ENCODE measurements at regions not wholly inside any gene's neighbourhood (a gene's known extent, or its start where the extent isn't known, plus 50 kb on each side); places are given as distances from the start of the nearest gene placed in this dataset.

GRCh38 chr11:22130462-22131053 lies 62.3 kb upstream of the ANO5 start:
- Histone ChIP-seq H3K79me2 (ENCODE audit: insufficient read depth) (no peaks in the 10 kb centered on the region), H3K9me3 (0 out of 2 replicates have a peak, but pooled peaks cover 6% of the 10 kb centered on the region), H3K9me2 (no peaks in the 10 kb centered on the region), H3K4me2 (no peak overlapping the region), H3K4me3 (ENCODE audit: low read depth in 2 of 2, low read length in 1 of 2) (no peak overlapping the region; a peak in 1 of 4 replicates), H4K20me1 (ENCODE audit: insufficient read depth) (no peaks in the 10 kb centered on the region), H3K27me3 (ENCODE audit: insufficient read depth) (no peaks in the 10 kb centered on the region), H2AFZ (ENCODE audit: low read depth) (no peak overlapping the region), H3K9ac (no peak overlapping the region), H3F3A (replicated peaks; ENCODE audit: insufficient read depth) (no peaks in the 10 kb centered on the region), H3K4me1 (ENCODE audit: control insufficient read depth in 1 of 2, insufficient read depth in 2 of 2, low read depth in 1 of 2, low read length in 1 of 2) (peaks cover 0 to 6% of the 10 kb centered on the region in 2 experiments; a peak in 1 of 4 replicates), H3K36me3 (replicated peaks in 1 of 2; ENCODE audit: control insufficient read depth in 1 of 2, insufficient read depth in 2 of 2, low read length in 1 of 2) (no peaks in the 10 kb centered on the region), H3K27ac (ENCODE audit: low read depth in 2 of 2, low read length in 1 of 2) (peak overlapping the region in 1 of 2 experiments; percentile 67; a peak in 2 of 4 replicates)
- WGBS (ENCODE audit: low lambda C conversion rate) = 6% methylated on average over 3 of the region's 3 CpGs
- peak; percentile 23 for DNase-seq
- no peak for TF ChIP-seq PBX3 (IDR thresholded peaks at IDR 0.05)
- peak; percentile 46 for TF ChIP-seq CTCF (IDR thresholded peaks at IDR 0.05)
- TF ChIP-seq SMC3 (IDR thresholded peaks at IDR 0.05; ENCODE audit: low read depth, low read length) = peak; percentile 54; the same call in 1 of the 2 replicates
- TF ChIP-seq MEF2A (IDR thresholded peaks at IDR 0.05; ENCODE audit: borderline replicate concordance, low read depth) = no peak
- TF ChIP-seq FOXJ3 (CRISPR knock-in tag; IDR thresholded peaks at IDR 0.05) = no peak
- 0 out of 2 replicates have a peak, but pooled peaks have one; percentile 17 for TF ChIP-seq RFX5 (IDR thresholded peaks at IDR 0.05; ENCODE audit: low read length)
- TF ChIP-seq REST (IDR thresholded peaks at IDR 0.05; ENCODE audit: low read depth, low read length) = no peak
- TF ChIP-seq RXRA (IDR thresholded peaks at IDR 0.05; ENCODE audit: borderline replicate concordance, low read depth) = no peak
- TF ChIP-seq NRF1 (IDR thresholded peaks at IDR 0.05; ENCODE audit: low read depth, low read length) = no peak
- TF ChIP-seq ZBTB33 (IDR thresholded peaks at IDR 0.05; ENCODE audit: borderline replicate concordance, low read depth) = no peak
- no peak for TF ChIP-seq MAX (IDR thresholded peaks at IDR 0.05; ENCODE audit: low read depth)
- TF ChIP-seq RAD21 (IDR thresholded peaks at IDR 0.05; ENCODE audit: low read length) = peak; percentile 86
- POLR2A ChIA-PET = no interaction called here
- CTCF ChIA-PET = interaction anchor here (0.6 to 3.5 kb wide), 43 partner anchors 8 to 1492 kb away, joined by 3 to 31 read pairs (median 4); partner anchors contain the start of gene NELL1
